Stimulated activated CD8-positive, alpha-beta memory T cell treated with anti-CD3 and anti-CD28 coated beads, Interleukin-7, amount 100 ng/mL, for 48 hours (primary cell): ENCODE measurements at regions not wholly inside any gene's neighbourhood (a gene's known extent, or its start where the extent isn't known, plus 50 kb on each side); places are given as distances from the start of the nearest gene placed in this dataset.

Experiments
- DNase-seq, 2 donors: peaks; one replicate each; pipeline ENCODE4 v3.0.0-alpha.2; 2020; ENCODE audit warnings: low read depth in 1 of 2; ENCODE audit errors: extremely low read depth in 1 of 2

DNA sequence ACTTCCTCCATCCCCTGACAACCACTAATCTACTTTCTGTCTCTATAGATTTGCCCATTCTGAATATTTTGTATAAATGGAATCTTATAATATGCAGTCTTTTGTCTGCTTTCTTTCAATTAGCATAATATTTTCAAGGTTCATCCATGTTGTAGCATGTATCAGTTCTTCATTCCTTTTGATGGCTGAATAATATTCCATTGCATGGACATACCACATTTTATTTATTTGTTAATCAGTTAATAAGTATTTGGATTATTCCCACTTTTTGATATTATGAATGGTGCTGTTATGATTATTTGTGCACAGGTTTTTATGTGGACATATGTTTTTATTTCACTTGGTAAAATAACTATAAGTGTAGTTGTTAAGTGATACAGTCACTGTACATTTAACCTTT is 155.1 kb upstream of the WSCD2 start:
- DNase-seq, result no peak

- no peak for DNase-seq
Measured at GRCh38 chr12:107976331-107976730, 152.8 kb upstream of the WSCD2 start.

GRCh38 chr12:107978201-107978600 is 150.9 kb upstream of the WSCD2 start:
- DNase-seq, result no peak

DNA sequence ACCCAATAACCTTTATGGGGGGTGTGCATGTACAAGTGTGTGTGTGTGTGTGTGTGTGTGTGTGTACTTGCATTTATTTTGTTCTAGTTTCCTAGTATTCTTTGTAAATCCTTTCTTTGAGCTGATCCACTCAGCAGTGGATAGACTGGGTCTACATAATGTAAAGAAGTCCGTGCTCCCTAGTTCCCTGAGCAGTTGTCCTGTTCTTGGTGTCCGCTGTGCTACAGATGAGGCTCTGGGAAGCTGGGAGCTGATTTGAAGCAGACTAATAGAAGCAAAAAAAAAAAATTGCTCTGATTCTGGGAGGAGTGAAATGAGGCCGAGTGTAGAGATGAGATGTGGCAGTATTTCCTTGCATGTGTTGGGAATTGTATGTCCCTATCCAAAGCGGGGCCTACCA is 150.4 kb upstream of the WSCD2 start:
- no peak for DNase-seq

GRCh38 chr12:107983756-107984472 is 145.2 kb upstream of the WSCD2 start:
- no peak for DNase-seq

- no peak for DNase-seq
Measured at GRCh38 chr12:107984973-107985372, 144.1 kb upstream of the WSCD2 start.

GRCh38 chr12:107986183-107986582 is 142.9 kb upstream of the WSCD2 start:
- DNase-seq, result no peak

GRCh38 chr12:107990325-107990724 is 138.8 kb upstream of the WSCD2 start:
- DNase-seq, result no peak

GRCh38 chr12:107992029-107992428 is 137.1 kb upstream of the WSCD2 start:
- no peak for DNase-seq

DNA sequence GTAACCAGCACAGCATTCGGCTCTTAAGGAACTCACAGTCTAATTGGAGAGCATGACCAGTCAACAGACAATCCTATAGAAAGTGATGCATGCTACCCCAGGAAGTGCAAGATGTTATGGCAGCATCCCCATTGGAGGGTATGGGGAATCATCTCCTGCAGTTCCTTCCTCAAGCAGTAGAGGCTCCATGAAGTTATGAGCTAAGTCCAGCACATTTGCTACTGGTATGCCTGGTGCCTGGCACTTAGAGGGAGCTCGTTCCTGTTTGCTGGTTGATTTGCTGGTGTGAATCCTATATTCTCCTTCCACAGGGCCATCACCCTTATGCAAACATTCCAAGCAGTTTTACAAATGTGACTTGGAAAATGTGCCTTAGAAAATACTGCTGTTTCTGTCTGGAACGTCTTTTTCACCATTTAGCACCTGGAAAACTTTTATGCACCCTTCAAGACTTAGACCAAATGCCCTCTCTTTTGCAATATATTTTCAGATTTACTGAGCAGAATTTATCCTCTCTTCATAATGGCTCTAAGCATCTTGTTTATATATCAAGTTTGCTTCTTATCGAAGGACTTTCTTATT is 136.1 kb upstream of the WSCD2 start:
- DNase-seq, result no peak

DNA sequence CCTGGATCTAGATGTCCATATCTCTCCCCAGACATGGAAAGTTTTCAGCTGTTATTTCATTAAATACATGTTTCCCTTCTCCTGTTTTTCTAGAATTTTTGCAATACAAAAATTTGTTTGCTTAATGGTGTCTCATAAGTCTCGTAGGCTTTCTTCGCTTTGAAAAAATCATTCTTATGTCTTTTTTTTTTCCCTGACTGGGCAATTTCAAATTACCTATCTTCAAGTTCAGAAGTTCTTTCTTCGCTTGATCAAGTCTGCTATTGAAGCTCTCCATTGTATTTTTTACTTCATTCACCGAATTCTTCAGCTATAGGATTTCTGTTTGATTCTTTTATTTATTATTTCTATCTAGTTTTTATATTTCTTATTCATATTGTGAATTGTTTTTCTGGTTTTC is 130.2 kb upstream of the WSCD2 start:
- no peak for DNase-seq

- no peak for DNase-seq
Measured at GRCh38 chr12:108000111-108000510, 129.0 kb upstream of the WSCD2 start.

DNA sequence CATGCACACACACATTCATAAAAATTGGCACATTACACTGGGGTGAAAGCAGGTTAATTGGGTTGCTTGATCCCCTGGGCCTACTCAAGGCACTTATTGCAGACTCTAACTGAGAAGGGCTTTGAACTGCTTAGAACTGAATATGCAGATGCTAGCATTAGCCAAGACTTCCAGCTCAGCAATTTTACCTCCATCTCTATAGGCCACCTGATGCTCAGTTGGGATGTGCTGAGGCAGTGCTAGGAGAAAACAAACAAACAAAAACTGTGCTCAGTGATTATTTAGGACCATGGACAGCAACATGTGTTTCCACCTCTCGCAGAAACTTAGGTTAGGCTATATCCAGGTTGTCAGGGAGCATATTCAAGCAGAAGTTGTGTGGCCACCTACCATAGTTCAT is 124.8 kb upstream of the WSCD2 start:
- no peak for DNase-seq

GRCh38 chr12:108008163-108008905 is 120.8 kb upstream of the WSCD2 start:
- DNase-seq, result no peak

DNA sequence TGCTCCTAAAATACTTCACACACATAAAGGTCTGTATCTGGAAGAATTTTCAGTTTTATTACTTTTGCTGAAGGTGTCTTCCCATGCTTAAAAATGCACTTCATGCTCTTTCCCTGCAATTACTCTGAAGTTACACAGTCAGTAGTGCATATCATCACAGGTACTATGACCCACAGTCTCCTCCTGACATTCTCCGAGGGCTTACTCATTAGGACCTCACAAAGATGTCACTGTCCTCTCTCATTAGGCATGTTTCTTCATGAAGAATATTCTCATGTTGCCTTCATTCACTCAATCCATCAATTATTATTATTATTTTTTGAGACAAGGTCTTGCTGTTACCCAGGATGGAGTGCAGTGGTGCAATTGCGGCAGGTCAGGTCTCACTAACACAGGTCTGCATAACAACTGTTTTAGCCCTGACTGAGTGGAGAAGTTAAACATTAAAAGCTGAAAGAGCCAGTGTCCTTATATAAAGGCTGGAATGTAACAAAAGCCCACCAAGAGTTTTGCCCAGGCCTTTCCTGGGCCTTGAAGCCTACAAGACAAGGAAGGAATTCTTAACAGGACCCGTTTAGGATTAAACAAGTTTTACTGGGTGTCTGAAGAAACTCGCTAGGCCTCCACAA is 119.5 kb upstream of the WSCD2 start:
- no peak for DNase-seq

DNA sequence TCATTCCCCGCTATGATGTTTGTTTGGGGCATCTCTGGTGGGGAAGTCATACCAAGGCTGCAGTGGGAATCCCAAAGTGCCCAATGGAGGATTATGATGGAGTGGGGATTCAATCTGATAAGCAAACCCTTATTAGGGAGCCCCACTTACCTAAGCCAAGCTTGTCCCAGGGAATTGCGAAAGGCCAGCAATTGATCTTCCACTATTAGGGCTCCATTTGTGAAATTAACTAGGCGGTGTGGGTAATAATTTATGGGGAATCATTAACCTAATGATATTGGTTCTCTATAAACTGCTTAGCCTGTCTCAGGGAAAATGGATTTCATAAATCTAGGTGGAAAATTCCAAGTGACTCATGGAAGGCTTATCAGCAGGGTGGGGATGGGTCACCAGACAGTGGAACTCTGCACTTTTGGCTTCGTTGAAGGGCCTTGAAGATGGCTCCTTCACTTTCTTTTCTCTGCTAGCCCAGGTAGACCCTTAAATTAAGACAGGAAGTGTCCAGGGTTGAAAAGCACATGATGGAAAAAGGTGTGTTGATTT is 113.0 kb upstream of the WSCD2 start:
- no peak for DNase-seq

- no peak for DNase-seq
Measured at GRCh38 chr12:108017472-108018057, 111.5 kb upstream of the WSCD2 start.

- no peak for DNase-seq
Measured at GRCh38 chr12:108019862-108020261, 109.2 kb upstream of the WSCD2 start.

GRCh38 chr12:108021141-108021540 is 107.9 kb upstream of the WSCD2 start:
- no peak for DNase-seq

DNA sequence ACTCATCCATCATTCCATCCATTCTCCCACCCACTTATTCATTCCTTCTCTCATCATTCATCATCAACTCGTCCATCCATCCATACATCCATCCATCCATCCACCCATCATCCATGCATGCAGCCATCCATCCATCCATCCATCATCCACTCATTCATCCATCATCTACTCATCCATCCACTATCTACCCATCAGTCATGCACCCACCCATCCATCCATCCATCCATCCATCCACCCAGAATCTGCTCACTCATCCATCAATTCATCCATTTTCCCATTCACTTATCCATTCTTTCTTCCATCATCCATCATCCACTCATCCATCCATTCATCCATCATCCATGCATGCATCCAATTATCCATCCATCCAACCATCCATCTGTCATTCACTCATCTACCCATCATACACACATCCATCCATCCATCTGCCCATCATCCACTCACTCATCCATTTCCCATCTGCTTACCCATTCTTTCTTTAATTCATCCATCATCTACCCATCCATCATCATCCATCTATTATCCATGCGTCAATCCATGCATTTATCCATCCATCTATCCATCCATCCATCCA is 107.1 kb upstream of the WSCD2 start:
- DNase-seq, result no peak
